ENCODE measurements at regions not wholly inside any gene's neighbourhood (a gene's known extent, or its start where the extent isn't known, plus 50 kb on each side); places are given as distances from the start of the nearest gene placed in this dataset.

- TF ChIP-seq USF2 (IDR thresholded peaks at IDR 0.05; ENCODE audit: low read depth, low read length) (no peak), MAFK (IDR thresholded peaks at IDR 0.05; ENCODE audit: low read depth, low read length) (no peak), BHLHE40 (IDR thresholded peaks at IDR 0.05; ENCODE audit: low read depth, low read length) (no peak)
- ATAC-seq (ENCODE audit: low read depth) = no peak
- no TSS peak for BruUV-seq (replicated peaks)
- Histone ChIP-seq H4K20me1 (ENCODE audit: insufficient read depth, low read length) (no peaks in the 10 kb centered on the region), H4K8ac (ENCODE audit: low read depth in 2 of 2, low read length in 2 of 2) (no peak overlapping the region), H3K4me1 (ENCODE audit: control insufficient read depth, insufficient read depth, low read length) (no peaks in the 10 kb centered on the region), H3K18ac (ENCODE audit: low read depth, low read length) (no peak overlapping the region), H3K79me1 (ENCODE audit: low read depth in 1 of 2, low read length in 2 of 2) (no peaks in the 10 kb centered on the region), H3K9ac (ENCODE audit: low read depth, low read length) (no peak overlapping the region), H3K27ac (ENCODE audit: insufficient read depth, low read length) (no peak overlapping the region), H3K23ac (ENCODE audit: low read depth, low read length) (no peak overlapping the region), H3K36me3 (ENCODE audit: control insufficient read depth, insufficient read depth, low read length) (no peaks in the 10 kb centered on the region), H4K91ac (ENCODE audit: insufficient read depth, low read depth, low read length) (no peak overlapping the region), H2BK15ac (ENCODE audit: low read depth, low read length) (no peak overlapping the region), H2AFZ (replicated peaks; ENCODE audit: low read length, poor library complexity) (no peak overlapping the region), H3K27me3 (ENCODE audit: control insufficient read depth, insufficient read depth, low read length) (no peaks in the 10 kb centered on the region), H3K4ac (ENCODE audit: low read depth, low read length) (no peak overlapping the region), H4K5ac (ENCODE audit: low read depth, low read length) (no peak overlapping the region), H3K14ac (replicated peaks; ENCODE audit: low read depth, low read length) (no peak overlapping the region), H3K56ac (ENCODE audit: extremely low read depth, insufficient read depth, low read length) (no peak overlapping the region), H3K9me1 (ENCODE audit: insufficient read depth, low read length) (no peaks in the 10 kb centered on the region), H3K9me3 (ENCODE audit: control insufficient read depth, insufficient read depth, low read length) (no peaks in the 10 kb centered on the region), H2BK5ac (ENCODE audit: low read depth, low read length, poor library complexity, severe bottlenecking) (no peak overlapping the region), H2BK20ac (ENCODE audit: low read depth, low read length) (no peak overlapping the region), H3K4me2 (ENCODE audit: low read depth, low read length) (no peak overlapping the region), H2BK120ac (ENCODE audit: low read depth, low read length) (no peak overlapping the region), H2AK9ac (replicated peaks; ENCODE audit: low read depth, low read length, poor library complexity) (no peak overlapping the region), H2AK5ac (ENCODE audit: low read depth, low read length) (no peak overlapping the region), H3K4me3 (ENCODE audit: insufficient read depth, low read depth, low read length) (no peak overlapping the region)
- intact Hi-C loops (cut with micrococcal nuclease) (no loop called here), in situ Hi-C loops (cut with MboI; ENCODE audit: low sequenced_read_pairs) (no loop called here), dilution Hi-C loops (cut with HindIII; ENCODE audit: low sequenced_read_pairs, unreplicated experiment) (no loop called here)
- no CpG with 5 or more reads among the region's 3 CpGs for WGBS, 2 experiments (ENCODE audit: extremely low coverage in 2 of 2, insufficient read length in 1 of 2)
- no peak for DNase-seq
- CTCF ChIA-PET = no interaction called here
- POLR2A ChIA-PET (ENCODE audit: unreplicated experiment) = no interaction called here
Observed at GRCh38 chrX:66766318-66766717, 127.4 kb upstream of the EDA2R start.
